ENCODE measurements at regions not wholly inside any gene's neighbourhood (a gene's known extent, or its start where the extent isn't known, plus 50 kb on each side); places are given as distances from the start of the nearest gene placed in this dataset.

DNA sequence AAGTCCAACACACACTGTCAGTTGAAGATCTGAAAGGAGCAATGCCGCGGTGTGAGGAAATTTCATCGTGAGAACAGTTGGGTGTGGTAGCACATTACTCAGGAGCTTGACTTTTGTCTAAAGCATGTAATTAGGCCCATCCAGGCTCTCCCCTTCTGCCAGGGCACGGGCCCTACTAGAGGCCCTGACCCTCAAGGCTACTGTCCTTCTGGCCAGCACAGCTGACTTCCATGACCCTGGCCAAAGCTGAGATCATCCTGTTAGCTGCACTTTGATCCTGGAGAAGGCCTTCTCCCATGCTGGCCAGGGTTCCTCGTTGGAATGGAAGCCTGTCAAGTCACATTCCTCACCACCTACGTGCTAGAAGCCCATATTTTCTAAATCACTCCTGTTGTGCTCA lies 77.8 kb upstream of the SLC1A3 start:
- TF ChIP-seq CTCF (IDR thresholded peaks at IDR 0.05) (no peak), POLR2A (IDR thresholded peaks at IDR 0.05) (no peak)

Data from suprapubic skin (tissue), 3 donors.